ENCODE measurements at regions not wholly inside any gene's neighbourhood (a gene's known extent, or its start where the extent isn't known, plus 50 kb on each side); places are given as distances from the start of the nearest gene placed in this dataset.

- TF ChIP-seq CTCF (IDR thresholded peaks at IDR 0.05): no peak
- no peak for TF ChIP-seq POLR2A (IDR thresholded peaks at IDR 0.05)
Measured at GRCh38 chr14:71311061-71311460, 403.8 kb downstream of the PCNX1 start.

Measured in stomach (tissue), 4 donors.